ENCODE measurements at regions not wholly inside any gene's neighbourhood (a gene's known extent, or its start where the extent isn't known, plus 50 kb on each side); places are given as distances from the start of the nearest gene placed in this dataset.

- peak; percentile 94 for ATAC-seq
- TF ChIP-seq CREB5 (CRISPR knock-in tag; IDR thresholded peaks at IDR 0.05; ENCODE audit: low read depth), result no peak
- no peak for TF ChIP-seq CSRNP3 (CRISPR knock-in tag; IDR thresholded peaks at IDR 0.05)
- TF ChIP-seq ARNTL (CRISPR knock-in tag; IDR thresholded peaks at IDR 0.05; ENCODE audit: borderline replicate concordance, low read depth), result no peak
- TF ChIP-seq TSHZ2 (CRISPR knock-in tag; IDR thresholded peaks at IDR 0.05), result no peak
- no peak for TF ChIP-seq ESRRG (CRISPR knock-in tag; IDR thresholded peaks at IDR 0.05)
- no peak for TF ChIP-seq ZNF565 (CRISPR knock-in tag; conservative IDR thresholded peaks at IDR 0.05; ENCODE audit: low read depth)
- no peak for TF ChIP-seq POU6F1 (CRISPR knock-in tag; IDR thresholded peaks at IDR 0.05; ENCODE audit: borderline replicate concordance, low read depth)
- TF ChIP-seq OSR1 (CRISPR knock-in tag; IDR thresholded peaks at IDR 0.05), result no peak
- TF ChIP-seq PPARA (CRISPR knock-in tag; IDR thresholded peaks at IDR 0.05; ENCODE audit: borderline replicate concordance), result no peak
- TF ChIP-seq CSDC2 (CRISPR knock-in tag; IDR thresholded peaks at IDR 0.05), result no peak
- TF ChIP-seq BACH2 (CRISPR knock-in tag; IDR thresholded peaks at IDR 0.05; ENCODE audit: borderline replicate concordance), result no peak
- TF ChIP-seq GLIS3 (CRISPR knock-in tag; IDR thresholded peaks at IDR 0.05), result no peak
- TF ChIP-seq PATZ1 (CRISPR knock-in tag; IDR thresholded peaks at IDR 0.05; ENCODE audit: borderline replicate concordance), result no peak
- no peak for TF ChIP-seq SNAI2 (CRISPR knock-in tag; IDR thresholded peaks at IDR 0.05)
- no peak for TF ChIP-seq TCF4 (CRISPR knock-in tag; IDR thresholded peaks at IDR 0.05; ENCODE audit: borderline replicate concordance)
- TF ChIP-seq ZNF70 (CRISPR knock-in tag; IDR thresholded peaks at IDR 0.05), result no peak
- no peak for TF ChIP-seq TOX (CRISPR knock-in tag; IDR thresholded peaks at IDR 0.05; ENCODE audit: borderline replicate concordance)
- TF ChIP-seq RARB (CRISPR knock-in tag; IDR thresholded peaks at IDR 0.05), result no peak
Measured at GRCh38 chr20:17854307-17854903, 114.2 kb downstream of the SNX5 start.

GRCh38 chr20:17852323-17852722 lies 116.3 kb downstream of the SNX5 start:
- no peak for ATAC-seq
- no peak for TF ChIP-seq ZFP30 (CRISPR knock-in tag; IDR thresholded peaks at IDR 0.05)

- TF ChIP-seq POU6F1 (CRISPR knock-in tag; IDR thresholded peaks at IDR 0.05; ENCODE audit: borderline replicate concordance, low read depth), result no peak
- ATAC-seq, result no peak
Measured at GRCh38 chr20:17850684-17851026, 117.9 kb downstream of the SNX5 start.

All from SK-N-SH treated with all-trans-retinoic acid at 6 μM for 48 hours (cell line).